ENCODE measurements at regions not wholly inside any gene's neighbourhood (a gene's known extent, or its start where the extent isn't known, plus 50 kb on each side); places are given as distances from the start of the nearest gene placed in this dataset.
"Not testable (repeated sequence)": the region's sequence is repeated elsewhere in the genome, so short reads cannot be mapped to it uniquely, and the experiment has no call there.

DNA sequence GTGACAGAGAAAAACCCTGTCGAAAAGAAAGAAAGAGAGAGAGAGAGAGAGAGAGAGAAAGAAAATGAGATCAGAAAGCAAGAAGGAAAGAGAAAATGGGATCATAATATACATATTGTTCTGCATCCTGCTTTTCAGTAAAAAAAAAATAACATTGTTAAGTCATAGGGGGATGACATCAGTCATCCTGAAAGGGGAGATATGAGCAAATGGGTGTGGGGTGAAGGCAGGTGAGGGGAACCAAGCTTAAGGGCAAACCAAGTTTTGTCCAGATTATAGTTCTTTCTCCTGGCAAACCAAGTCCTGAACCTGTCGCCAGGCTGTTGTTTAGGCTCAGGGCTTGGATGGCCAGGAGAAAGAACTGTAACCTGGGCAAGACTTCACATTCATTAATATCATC, 92.6 kb upstream of the TMTC4 start:
- Histone ChIP-seq H4K20me1 (ENCODE audit: control insufficient read depth, insufficient read depth, insufficient read length) (no peaks in the 10 kb centered on the region), H2BK5ac (ENCODE audit: insufficient read length, low read length) (no peak overlapping the region), H4K8ac (replicated peaks; ENCODE audit: insufficient read length, low read depth, low read length) (no peak overlapping the region), H2BK120ac (ENCODE audit: low read depth, low read length, poor library complexity, severe bottlenecking) (no peak overlapping the region), H4K5ac (ENCODE audit: insufficient read length, low read depth, low read length) (no peak overlapping the region), H3K23me2 (ENCODE audit: insufficient read length, low read depth, low read length, poor library complexity, severe bottlenecking) (no peaks in the 10 kb centered on the region), H4K91ac (ENCODE audit: insufficient read length, low read depth, low read length) (no peak overlapping the region), H2BK20ac (ENCODE audit: low read depth, low read length, poor library complexity, severe bottlenecking) (no peak overlapping the region), H3K56ac (ENCODE audit: insufficient read length, low read depth, low read length) (no peak overlapping the region), H3K27me3 (ENCODE audit: insufficient read depth, low read length) (no peaks in the 10 kb centered on the region), H3K79me1 (ENCODE audit: insufficient read depth, low read depth, low read length, poor library complexity, severe bottlenecking) (no peaks in the 10 kb centered on the region), H3K4ac (ENCODE audit: low read depth, low read length) (no peak overlapping the region), H3T11ph (ENCODE audit: low read length) (no peak overlapping the region), H3K14ac (ENCODE audit: insufficient read depth, low read length) (no peak overlapping the region), H3K4me1 (ENCODE audit: insufficient read depth, low read length) (no peaks in the 10 kb centered on the region), H3K18ac (ENCODE audit: insufficient read length, low read depth, low read length) (no peak overlapping the region), H3K9ac (ENCODE audit: extremely low read depth, insufficient read length, low read length) (no peak overlapping the region), H3K4me2 (ENCODE audit: insufficient read depth, insufficient read length, low read length) (no peak overlapping the region), H2AK5ac (ENCODE audit: insufficient read length, low read length) (no peak overlapping the region), H3K27ac (ENCODE audit: insufficient read length, low read depth, low read length) (no peak overlapping the region), H2BK15ac (ENCODE audit: low read depth, low read length) (no peak overlapping the region), H3K79me2 (ENCODE audit: insufficient read depth, low read length) (no peaks in the 10 kb centered on the region), H2BK12ac (ENCODE audit: insufficient read length, low read depth, low read length) (no peak overlapping the region), H3K23ac (ENCODE audit: insufficient read length, low read depth, low read length) (no peak overlapping the region), H3K9me3 (ENCODE audit: control insufficient read depth, low read depth, low read length) (no peaks in the 10 kb centered on the region), H2AFZ (ENCODE audit: low read length) (no peak overlapping the region)
- Mint-ChIP-seq H3K4me3 (no peak overlapping the region), H3K27ac (no peak overlapping the region), H3K4me1 (no peaks in the 10 kb centered on the region), H3K27me3 (ENCODE audit: low read depth) (no peaks in the 10 kb centered on the region), H3K9me3 (peaks cover 6 to 12% of the 10 kb centered on the region in 2 experiments; a peak in 4 of 5 replicates), H3K36me3 (ENCODE audit: insufficient read depth in 1 of 3, low read depth in 3 of 3) (peaks cover 2 to 14% (median 5%) of the 10 kb centered on the region in 3 experiments; a peak in 6 of 7 replicates)
- TF ChIP-seq, protein P1, sequence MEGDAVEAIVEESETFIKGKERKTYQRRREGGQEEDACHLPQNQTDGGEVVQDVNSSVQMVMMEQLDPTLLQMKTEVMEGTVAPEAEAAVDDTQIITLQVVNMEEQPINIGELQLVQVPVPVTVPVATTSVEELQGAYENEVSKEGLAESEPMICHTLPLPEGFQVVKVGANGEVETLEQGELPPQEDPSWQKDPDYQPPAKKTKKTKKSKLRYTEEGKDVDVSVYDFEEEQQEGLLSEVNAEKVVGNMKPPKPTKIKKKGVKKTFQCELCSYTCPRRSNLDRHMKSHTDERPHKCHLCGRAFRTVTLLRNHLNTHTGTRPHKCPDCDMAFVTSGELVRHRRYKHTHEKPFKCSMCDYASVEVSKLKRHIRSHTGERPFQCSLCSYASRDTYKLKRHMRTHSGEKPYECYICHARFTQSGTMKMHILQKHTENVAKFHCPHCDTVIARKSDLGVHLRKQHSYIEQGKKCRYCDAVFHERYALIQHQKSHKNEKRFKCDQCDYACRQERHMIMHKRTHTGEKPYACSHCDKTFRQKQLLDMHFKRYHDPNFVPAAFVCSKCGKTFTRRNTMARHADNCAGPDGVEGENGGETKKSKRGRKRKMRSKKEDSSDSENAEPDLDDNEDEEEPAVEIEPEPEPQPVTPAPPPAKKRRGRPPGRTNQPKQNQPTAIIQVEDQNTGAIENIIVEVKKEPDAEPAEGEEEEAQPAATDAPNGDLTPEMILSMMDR (conservative IDR thresholded peaks at IDR 0.05), result no peak
- DNase-seq, result no peak
- no CpG with 5 or more reads among the region's 2 CpGs for WGBS (ENCODE audit: extremely low coverage, insufficient read length, low lambda C conversion rate)

DNA sequence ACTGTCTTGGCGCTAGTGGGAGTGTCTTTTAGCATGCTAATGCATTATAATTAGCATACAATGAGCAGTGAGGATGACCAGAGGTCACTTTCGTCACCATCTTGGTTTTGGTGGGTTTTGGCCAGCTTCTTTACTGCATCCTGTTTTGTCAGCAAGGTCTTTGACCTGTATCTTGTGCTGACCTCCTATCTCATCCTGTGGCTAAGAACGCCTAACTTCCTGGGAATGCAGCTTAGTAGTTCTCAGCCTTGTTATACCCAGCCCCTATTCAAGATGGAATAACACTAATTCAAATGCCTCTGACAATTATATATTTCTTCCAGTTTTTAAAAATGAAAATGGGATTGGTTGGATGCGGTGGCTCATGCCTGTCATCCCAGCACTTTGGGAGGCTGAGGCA, 92.0 kb upstream of the TMTC4 start:
- not testable (repeated sequence) for H2BK12ac ChIP-seq (ENCODE audit: insufficient read length, low read depth, low read length); H3K27ac Mint-ChIP-seq; H2BK15ac ChIP-seq (ENCODE audit: low read depth, low read length); H4K8ac ChIP-seq (replicated peaks; ENCODE audit: insufficient read length, low read depth, low read length); H3K4me2 ChIP-seq (ENCODE audit: insufficient read depth, insufficient read length, low read length); H3T11ph ChIP-seq (ENCODE audit: low read length); H3K9ac ChIP-seq (ENCODE audit: extremely low read depth, insufficient read length, low read length); H2AFZ ChIP-seq (ENCODE audit: low read length); H3K27ac ChIP-seq (ENCODE audit: insufficient read length, low read depth, low read length); H3K4me3 Mint-ChIP-seq; H3K27me3 Mint-ChIP-seq (ENCODE audit: low read depth); H3K4me1 Mint-ChIP-seq; H2BK20ac ChIP-seq (ENCODE audit: low read depth, low read length, poor library complexity, severe bottlenecking); H3K79me1 ChIP-seq (ENCODE audit: insufficient read depth, low read depth, low read length, poor library complexity, severe bottlenecking); H3K9me3 ChIP-seq (ENCODE audit: control insufficient read depth, low read depth, low read length); H3K14ac ChIP-seq (ENCODE audit: insufficient read depth, low read length); H4K91ac ChIP-seq (ENCODE audit: insufficient read length, low read depth, low read length); H4K5ac ChIP-seq (ENCODE audit: insufficient read length, low read depth, low read length); H3K4ac ChIP-seq (ENCODE audit: low read depth, low read length); H3K23me2 ChIP-seq (ENCODE audit: insufficient read length, low read depth, low read length, poor library complexity, severe bottlenecking); H3K27me3 ChIP-seq (ENCODE audit: insufficient read depth, low read length); H2BK5ac ChIP-seq (ENCODE audit: insufficient read length, low read length); H3K56ac ChIP-seq (ENCODE audit: insufficient read length, low read depth, low read length); H3K23ac ChIP-seq (ENCODE audit: insufficient read length, low read depth, low read length); H3K4me1 ChIP-seq (ENCODE audit: insufficient read depth, low read length); DNase-seq; H3K79me2 ChIP-seq (ENCODE audit: insufficient read depth, low read length); H2BK120ac ChIP-seq (ENCODE audit: low read depth, low read length, poor library complexity, severe bottlenecking); H2AK5ac ChIP-seq (ENCODE audit: insufficient read length, low read length); H4K20me1 ChIP-seq (ENCODE audit: control insufficient read depth, insufficient read depth, insufficient read length); H3K18ac ChIP-seq (ENCODE audit: insufficient read length, low read depth, low read length)
- Mint-ChIP-seq H3K9me3 (peaks cover 7 to 12% of the 10 kb centered on the region in 2 experiments; a peak in 4 of 5 replicates), H3K36me3 (ENCODE audit: insufficient read depth in 1 of 3, low read depth in 3 of 3) (peaks cover 2 to 15% (median 5%) of the 10 kb centered on the region in 3 experiments; a peak in 6 of 7 replicates)
- WGBS (ENCODE audit: extremely low coverage, insufficient read length, low lambda C conversion rate), result no CpG with 5 or more reads among the region's 4 CpGs

All from H9 (cell line).